K562 (cell line): ENCODE measurements at regions not wholly inside any gene's neighbourhood (a gene's known extent, or its start where the extent isn't known, plus 50 kb on each side); places are given as distances from the start of the nearest gene placed in this dataset.

Source experiments
- ATAC-seq: fragments of 200-7000 bp; cut with Tn5 transposase; 3 replicates; pipeline ENCODE4 v1.9.1; 2020; ENCODE audit warnings: moderate library complexity
- BruUV-seq: library from RNA; stranded (reverse); fragments of 400-500 nt; replicated peaks from 2 replicates; lab custom pipeline; 2021; lab: Mats Ljungman, UMichigan
- CTCF ChIA-PET: fragments of 300-600 bp; formaldehyde crosslinking; extraction: SDS; loops from one replicate; lab custom pipeline; 2021; ENCODE audit warnings: low intra/inter-chr PET ratio; lab: Yijun Ruan, JAX
- POLR2A ChIA-PET: fragments of 300-600, 350-650 bp; sonication (Branson Sonifier 250); formaldehyde crosslinking; extraction: SDS; loops from one replicate; lab custom pipeline; 2021; ENCODE audit warnings: antibody characterized with exemption, inconsistent platforms; lab: Yijun Ruan, JAX
- DNase-seq, 4 experiments: peaks; one replicate each; pipeline versions ENCODE4 v3.0.0 to v3.0.0-alpha.2; 2011 to 2018; ENCODE audit warnings: low spot score in 3 of 4, mixed read lengths in 3 of 4; ENCODE audit errors: extremely low read depth in 1 of 4
- FAIRE-seq: peaks from 2 replicates; lab custom pipeline; 2011; peaks lifted over from hg19 to GRCh38; lab: Jason Lieb, UNC
- H2AFZ ChIP-seq: 2 replicates; pipeline ENCODE4 v1.6.0; 2011; ENCODE audit warnings: low read depth, low read length, control low read depth, inconsistent platforms
- H3K27ac ChIP-seq: fragments of 200-600 bp; 3 replicates; pipeline ENCODE4 v1.8.0; 2011; ENCODE audit warnings: low read depth, mild to moderate bottlenecking, control low read depth, inconsistent platforms, low read length, moderate library complexity, mixed read lengths; ENCODE audit errors: extremely low read depth
- H3K27me3 ChIP-seq, 2 experiments: fragments of 300-600 bp in 1 of 2; 2 replicates in 1 of 2; 3 replicates in 1 of 2; pipeline versions ENCODE4 v1.6.0 to v1.8.0; 2011; ENCODE audit warnings: inconsistent platforms in 2 of 2, low read length in 2 of 2, mild to moderate bottlenecking in 1 of 2, mixed read lengths in 1 of 2, moderate library complexity in 1 of 2; ENCODE audit not compliant: control insufficient read depth in 2 of 2, insufficient read depth in 2 of 2
- H3K36me3 ChIP-seq: fragments of 300-600 bp; 3 replicates; pipeline ENCODE4 v1.8.0; 2011; ENCODE audit warnings: mild to moderate bottlenecking, low read length, inconsistent platforms; ENCODE audit not compliant: control insufficient read depth, insufficient read depth
- H3K4me1 ChIP-seq, 2 experiments: fragments of 200-600 bp in 1 of 2; replicated peaks in 1 of 2; 2 replicates in 1 of 2; 3 replicates in 1 of 2; pipeline versions ENCODE4 v1.5.1 to v1.8.0; 2011; ENCODE audit warnings: inconsistent platforms in 2 of 2, low read length in 2 of 2, mild to moderate bottlenecking in 1 of 2, mixed read lengths in 1 of 2, moderate library complexity in 1 of 2; ENCODE audit not compliant: control insufficient read depth in 2 of 2, insufficient read depth in 2 of 2
- H3K4me2 ChIP-seq: 2 replicates; pipeline ENCODE4 v1.6.1; 2011; ENCODE audit warnings: low read length, control low read depth, inconsistent platforms, mixed read lengths; ENCODE audit not compliant: insufficient read depth
- H3K4me3 ChIP-seq: fragments of 200-600 bp; sonication (generic), shearing (Covaris generic); 2 replicates; pipeline ENCODE4 v1.5.1; 2016; ENCODE audit warnings: control low read depth, inconsistent platforms
- H3K79me2 ChIP-seq: fragments of 200-600 bp; 3 replicates; pipeline ENCODE4 v1.8.0; 2011; ENCODE audit warnings: low read length, inconsistent platforms; ENCODE audit not compliant: control insufficient read depth, insufficient read depth
- H3K9ac ChIP-seq, 2 experiments: 2 replicates each; pipeline versions ENCODE4 v1.6.0 to v1.6.1; 2011; ENCODE audit warnings: low read depth in 2 of 2, low read length in 2 of 2, control low read depth in 1 of 2, inconsistent platforms in 1 of 2, mild to moderate bottlenecking in 1 of 2, mixed read lengths in 1 of 2; ENCODE audit not compliant: insufficient read depth in 1 of 2
- H3K9me1 ChIP-seq: one replicate; pipeline ENCODE4 v1.6.0; 2011; ENCODE audit warnings: inconsistent platforms, mild to moderate bottlenecking, low read length, moderate library complexity; ENCODE audit not compliant: control insufficient read depth, insufficient read depth
- H3K9me3 ChIP-seq: replicated peaks from 2 replicates; pipeline ENCODE4 v1.5.1; 2011; ENCODE audit warnings: low read depth, low read length, inconsistent platforms; ENCODE audit not compliant: control insufficient read depth, insufficient read depth
- H4K20me1 ChIP-seq: replicated peaks from 2 replicates; pipeline ENCODE4 v1.6.1; 2011; ENCODE audit warnings: low read length, inconsistent platforms, mixed read lengths; ENCODE audit not compliant: control insufficient read depth, insufficient read depth
- ARID1B ChIP-seq: fragments of 450-650 bp; IDR thresholded peaks from 2 replicates; pipeline ENCODE4 v1.6.1; 2016; ENCODE audit warnings: antibody characterized with exemption, mild to moderate bottlenecking, inconsistent platforms
- ELF1 ChIP-seq: fragments of 200-800 bp; sonication (Bioruptor generic); IDR thresholded peaks from 2 replicates; pipeline ENCODE4 v1.6.1; 2016; ENCODE audit warnings: missing genetic modification characterization, missing compliant biosample characterization
- ERF ChIP-seq: fragments of 450-650 bp; formaldehyde crosslinking; IDR thresholded peaks from 2 replicates; pipeline ENCODE4 v1.4.0; 2020; ENCODE audit warnings: mild to moderate bottlenecking, mixed read lengths
- HDAC3 ChIP-seq: fragments of 450-650 bp; IDR thresholded peaks from 2 replicates; pipeline ENCODE4 v1.6.1; 2018; ENCODE audit warnings: borderline replicate concordance, mild to moderate bottlenecking, moderate library complexity; ENCODE audit not compliant: partially characterized antibody
- KLF10 ChIP-seq: fragments of 250-450 bp; sonication (Bioruptor Pico); IDR thresholded peaks from 2 replicates; pipeline ENCODE4 v1.6.1; 2021; ENCODE audit warnings: matching md5 sums
- NCOA6 ChIP-seq: fragments of 450-650 bp; IDR thresholded peaks from 2 replicates; pipeline ENCODE4 v1.6.1; 2017; ENCODE audit warnings: mild to moderate bottlenecking
- PHF21A ChIP-seq: fragments of 450-650 bp; IDR thresholded peaks from 2 replicates; pipeline ENCODE4 v1.6.1; 2017; ENCODE audit warnings: low read depth, borderline replicate concordance
- RNF2 ChIP-seq: sonication (generic); IDR thresholded peaks from 2 replicates; pipeline ENCODE4 v1.6.1; 2016
- SIX5 ChIP-seq, 2 experiments: IDR thresholded peaks; 2 replicates each; pipeline ENCODE4 v1.6.1; 2011; ENCODE audit warnings: low read length in 2 of 2, borderline replicate concordance in 1 of 2, low read depth in 1 of 2, mild to moderate bottlenecking in 1 of 2, moderate library complexity in 1 of 2; ENCODE audit not compliant: insufficient read depth in 1 of 2
- SMC3 ChIP-seq: conservative IDR thresholded peaks from 2 replicates; pipeline ENCODE4 v1.6.1; 2011; ENCODE audit warnings: low read depth, low read length, improper control_type of control experiment; ENCODE audit not compliant: insufficient read depth
- THRAP3 ChIP-seq: fragments of 450-650 bp; IDR thresholded peaks from 2 replicates; pipeline ENCODE4 v1.6.1; 2016; ENCODE audit warnings: mild to moderate bottlenecking, inconsistent platforms, borderline replicate concordance
- TRIM24 ChIP-seq, 2 experiments: fragments of 450-650 bp; IDR thresholded peaks; 2 replicates each; pipeline ENCODE4 v1.6.1; 2016
- ZBTB8A ChIP-seq: fragments of 450-650 bp; IDR thresholded peaks from 2 replicates; pipeline ENCODE4 v1.6.1; 2018; ENCODE audit warnings: mild to moderate bottlenecking, moderate library complexity; ENCODE audit not compliant: partially characterized antibody
- ZNF408 ChIP-seq: fragments of 250-450 bp; sonication (Bioruptor Pico); IDR thresholded peaks from 2 replicates; pipeline ENCODE4 v1.4.0; 2020; ENCODE audit warnings: low read depth, mild to moderate bottlenecking, moderate library complexity
- ZNF561 ChIP-seq: fragments of 450-650 bp; formaldehyde crosslinking; conservative IDR thresholded peaks from 2 replicates; pipeline ENCODE4 v1.4.0; 2020; ENCODE audit warnings: mild to moderate bottlenecking, moderate library complexity
- ZNF79 ChIP-seq: fragments of 250-450 bp; sonication (Bioruptor Pico); IDR thresholded peaks from 2 replicates; pipeline ENCODE4 v1.4.0; 2020; ENCODE audit warnings: low read depth, mild to moderate bottlenecking, moderate library complexity
- WGBS: fragments of 100-300 bp; shearing (Covaris generic); methylation state at CpG from one replicate; pipeline ENCODE4 v1.1.6; 2016; ENCODE audit warnings: low coverage, mixed read lengths; ENCODE audit not compliant: insufficient coverage; ENCODE audit errors: missing lambda C conversion rate; 5-methylcytosine and 5-hydroxymethylcytosine counted together
- in situ Hi-C: fragments of 300-500 bp; cut with MboI; formaldehyde crosslinking; loops from 4 replicates; pipeline ENCODE4 v1.15.0; 2018; ENCODE audit warnings: inconsistent platforms, mixed read lengths
- intact Hi-C: fragments of 100-400 bp; cut with micrococcal nuclease; formaldehyde crosslinking; loops from 2 replicates; pipeline ENCODE4 v1.14.2; 2022

GRCh38 chr2:58527647-58528046 is 286.5 kb upstream of the FANCL start:
- DNase-seq (no peak), ATAC-seq (no peak), FAIRE-seq (no peak)
- Histone ChIP-seq H3K4me1 (no peaks in the 10 kb centered on the region), H3K9me1 (no peaks in the 10 kb centered on the region), H2AFZ (no peak overlapping the region), H4K20me1 (no peaks in the 10 kb centered on the region), H3K4me3 (no peak overlapping the region), H3K79me2 (no peaks in the 10 kb centered on the region), H3K36me3 (no peaks in the 10 kb centered on the region), H3K27me3 (no peaks in the 10 kb centered on the region), H3K9ac (no peak overlapping the region), H3K9me3 (no peaks in the 10 kb centered on the region), H3K4me2 (no peak overlapping the region), H3K27ac (no peak overlapping the region)
- ChIA-PET CTCF (no interaction called here), POLR2A (no interaction called here)
- no TSS peak for BruUV-seq
- no peak for TF ChIP-seq ERF (CRISPR knock-in tag)
- TF ChIP-seq ARID1B, result no peak
- no peak for TF ChIP-seq HDAC3
- no peak for TF ChIP-seq SIX5 (IDR thresholded peaks at IDR 0.05; ENCODE audit: borderline replicate concordance in 1 of 2, insufficient read depth in 1 of 2, low read depth in 1 of 2, low read length in 2 of 2)
- TF ChIP-seq RNF2, result no peak
- TF ChIP-seq NCOA6, result no peak
- TF ChIP-seq SMC3, result no peak
- TF ChIP-seq ZNF561 (CRISPR knock-in tag), result no peak
- no peak for TF ChIP-seq PHF21A
- TF ChIP-seq ZNF408, result no peak
- TF ChIP-seq TRIM24 (IDR thresholded peaks at IDR 0.05), result no peak
- no peak for TF ChIP-seq KLF10 (CRISPR knock-in tag)
- no peak for TF ChIP-seq ELF1 (tag)
- no peak for TF ChIP-seq ZNF79
- TF ChIP-seq THRAP3, result no peak
- TF ChIP-seq ZBTB8A, result no peak
- 8% methylated on average over 3 of the region's 3 CpGs for WGBS
- intact Hi-C loops, result no loop called here
- in situ Hi-C loops, result no loop called here
